ENCODE measurements at regions not wholly inside any gene's neighbourhood (a gene's known extent, or its start where the extent isn't known, plus 50 kb on each side); places are given as distances from the start of the nearest gene placed in this dataset.
"Not testable (repeated sequence)": the region's sequence is repeated elsewhere in the genome, so short reads cannot be mapped to it uniquely, and the experiment has no call there.

- ATAC-seq = no peak
Observed at GRCh38 chr11:86144846-86145245, 76.0 kb upstream of the PICALM start.

- not testable (repeated sequence) for ATAC-seq
Observed at GRCh38 chr11:86144087-86144486, 75.2 kb upstream of the PICALM start.

GRCh38 chr11:86143087-86144030 is 74.5 kb upstream of the PICALM start:
- ATAC-seq = no peak

- ATAC-seq = no peak
Observed at GRCh38 chr11:86142170-86142569, 73.3 kb upstream of the PICALM start.

GRCh38 chr11:86141727-86142126 is 72.8 kb upstream of the PICALM start:
- ATAC-seq = no peak

GRCh38 chr11:86140334-86140990 is 71.6 kb upstream of the PICALM start:
- no peak for ATAC-seq

- ATAC-seq = peak; percentile 83 to 84
Observed at GRCh38 chr11:86138958-86139357, 70.1 kb upstream of the PICALM start.

- ATAC-seq = no peak
Observed at GRCh38 chr11:86136538-86136937, 67.7 kb upstream of the PICALM start.

GRCh38 chr11:86135319-86135714 is 66.4 kb upstream of the PICALM start:
- no peak for ATAC-seq

GRCh38 chr11:86134580-86135318 is 65.9 kb upstream of the PICALM start:
- ATAC-seq = no peak

- no peak for ATAC-seq
Observed at GRCh38 chr11:86132667-86133249, 63.9 kb upstream of the PICALM start.

- no peak for ATAC-seq
Observed at GRCh38 chr11:86129740-86130540, 61.1 kb upstream of the PICALM start.

- ATAC-seq = no peak
Observed at GRCh38 chr11:86128914-86129313, 60.0 kb upstream of the PICALM start.

GRCh38 chr11:86126862-86127261 is 58.0 kb upstream of the PICALM start:
- no peak for ATAC-seq

GRCh38 chr11:86124251-86125233 is 55.7 kb upstream of the PICALM start:
- ATAC-seq = peak; percentile 41 to 51

GRCh38 chr11:86122773-86123172 is 53.9 kb upstream of the PICALM start:
- no peak for ATAC-seq

GRCh38 chr11:86120807-86121206 is 51.9 kb upstream of the PICALM start:
- ATAC-seq = no peak

- no peak for ATAC-seq
Observed at GRCh38 chr11:86119906-86120305, 51.0 kb upstream of the PICALM start.

- no peak for ATAC-seq
Observed at GRCh38 chr11:86119077-86119476, 50.2 kb upstream of the PICALM start.
